Liver (tissue), 3 donors: ENCODE measurements at regions not wholly inside any gene's neighbourhood (a gene's known extent, or its start where the extent isn't known, plus 50 kb on each side); places are given as distances from the start of the nearest gene placed in this dataset.

Experiments
- SP1 ChIP-seq: IDR thresholded peaks from 2 replicates; pipeline ENCODE4 v1.6.1; 2018; ENCODE audit warnings: antibody characterized with exemption, mild to moderate bottlenecking
- TAF1 ChIP-seq: conservative IDR thresholded peaks from 2 replicates; pipeline ENCODE4 v1.6.1; 2016; ENCODE audit warnings: antibody characterized with exemption, mild to moderate bottlenecking
- TF ChIP-seq, protein P1 (sequence below): fragments of 150-350 bp; IDR thresholded peaks from 2 replicates; pipeline ENCODE4 v1.5.1; 2017; ENCODE audit warnings: improper control_type of control experiment, low read depth, low read length; ENCODE audit not compliant: missing input control
- TF ChIP-seq, protein P2 (sequence below): IDR thresholded peaks from 2 replicates; pipeline ENCODE4 v1.6.1; 2016; ENCODE audit warnings: antibody characterized with exemption, mild to moderate bottlenecking
- TF ChIP-seq, protein P3 (sequence below): IDR thresholded peaks from 2 replicates; pipeline ENCODE4 v1.6.1; 2016; ENCODE audit warnings: antibody characterized with exemption
- TF ChIP-seq, protein P4 (sequence below): IDR thresholded peaks from 2 replicates; pipeline ENCODE4 v1.6.1; 2016; ENCODE audit warnings: antibody characterized with exemption
- donor health status: healthy.
- donor health status: healthy.

DNA sequence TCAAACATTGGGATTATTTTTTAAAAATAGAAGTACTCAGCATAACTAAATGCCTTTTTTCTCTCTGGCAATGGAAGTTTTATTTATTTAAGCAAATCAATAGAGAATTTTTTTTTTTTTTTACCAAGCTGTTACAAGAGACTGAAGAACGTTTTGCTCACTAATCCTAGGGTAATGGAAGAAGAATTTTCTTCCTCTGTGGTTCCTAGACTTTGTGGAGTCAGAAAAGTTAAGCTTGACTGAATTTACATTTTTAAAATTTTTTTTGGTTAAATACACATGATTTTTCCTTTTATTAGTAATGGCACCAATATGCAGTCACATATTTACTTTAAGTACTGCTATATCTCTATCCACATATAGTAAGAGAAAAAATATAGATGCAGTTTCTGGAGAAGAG lies 189.8 kb downstream of the PCSK1 start:
- TF ChIP-seq, protein P1, sequence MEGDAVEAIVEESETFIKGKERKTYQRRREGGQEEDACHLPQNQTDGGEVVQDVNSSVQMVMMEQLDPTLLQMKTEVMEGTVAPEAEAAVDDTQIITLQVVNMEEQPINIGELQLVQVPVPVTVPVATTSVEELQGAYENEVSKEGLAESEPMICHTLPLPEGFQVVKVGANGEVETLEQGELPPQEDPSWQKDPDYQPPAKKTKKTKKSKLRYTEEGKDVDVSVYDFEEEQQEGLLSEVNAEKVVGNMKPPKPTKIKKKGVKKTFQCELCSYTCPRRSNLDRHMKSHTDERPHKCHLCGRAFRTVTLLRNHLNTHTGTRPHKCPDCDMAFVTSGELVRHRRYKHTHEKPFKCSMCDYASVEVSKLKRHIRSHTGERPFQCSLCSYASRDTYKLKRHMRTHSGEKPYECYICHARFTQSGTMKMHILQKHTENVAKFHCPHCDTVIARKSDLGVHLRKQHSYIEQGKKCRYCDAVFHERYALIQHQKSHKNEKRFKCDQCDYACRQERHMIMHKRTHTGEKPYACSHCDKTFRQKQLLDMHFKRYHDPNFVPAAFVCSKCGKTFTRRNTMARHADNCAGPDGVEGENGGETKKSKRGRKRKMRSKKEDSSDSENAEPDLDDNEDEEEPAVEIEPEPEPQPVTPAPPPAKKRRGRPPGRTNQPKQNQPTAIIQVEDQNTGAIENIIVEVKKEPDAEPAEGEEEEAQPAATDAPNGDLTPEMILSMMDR, result no peak
- TF ChIP-seq TAF1 (no peak), SP1 (no peak)
- TF ChIP-seq, protein P2, sequence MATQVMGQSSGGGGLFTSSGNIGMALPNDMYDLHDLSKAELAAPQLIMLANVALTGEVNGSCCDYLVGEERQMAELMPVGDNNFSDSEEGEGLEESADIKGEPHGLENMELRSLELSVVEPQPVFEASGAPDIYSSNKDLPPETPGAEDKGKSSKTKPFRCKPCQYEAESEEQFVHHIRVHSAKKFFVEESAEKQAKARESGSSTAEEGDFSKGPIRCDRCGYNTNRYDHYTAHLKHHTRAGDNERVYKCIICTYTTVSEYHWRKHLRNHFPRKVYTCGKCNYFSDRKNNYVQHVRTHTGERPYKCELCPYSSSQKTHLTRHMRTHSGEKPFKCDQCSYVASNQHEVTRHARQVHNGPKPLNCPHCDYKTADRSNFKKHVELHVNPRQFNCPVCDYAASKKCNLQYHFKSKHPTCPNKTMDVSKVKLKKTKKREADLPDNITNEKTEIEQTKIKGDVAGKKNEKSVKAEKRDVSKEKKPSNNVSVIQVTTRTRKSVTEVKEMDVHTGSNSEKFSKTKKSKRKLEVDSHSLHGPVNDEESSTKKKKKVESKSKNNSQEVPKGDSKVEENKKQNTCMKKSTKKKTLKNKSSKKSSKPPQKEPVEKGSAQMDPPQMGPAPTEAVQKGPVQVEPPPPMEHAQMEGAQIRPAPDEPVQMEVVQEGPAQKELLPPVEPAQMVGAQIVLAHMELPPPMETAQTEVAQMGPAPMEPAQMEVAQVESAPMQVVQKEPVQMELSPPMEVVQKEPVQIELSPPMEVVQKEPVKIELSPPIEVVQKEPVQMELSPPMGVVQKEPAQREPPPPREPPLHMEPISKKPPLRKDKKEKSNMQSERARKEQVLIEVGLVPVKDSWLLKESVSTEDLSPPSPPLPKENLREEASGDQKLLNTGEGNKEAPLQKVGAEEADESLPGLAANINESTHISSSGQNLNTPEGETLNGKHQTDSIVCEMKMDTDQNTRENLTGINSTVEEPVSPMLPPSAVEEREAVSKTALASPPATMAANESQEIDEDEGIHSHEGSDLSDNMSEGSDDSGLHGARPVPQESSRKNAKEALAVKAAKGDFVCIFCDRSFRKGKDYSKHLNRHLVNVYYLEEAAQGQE, result no peak
- TF ChIP-seq, protein P3, sequence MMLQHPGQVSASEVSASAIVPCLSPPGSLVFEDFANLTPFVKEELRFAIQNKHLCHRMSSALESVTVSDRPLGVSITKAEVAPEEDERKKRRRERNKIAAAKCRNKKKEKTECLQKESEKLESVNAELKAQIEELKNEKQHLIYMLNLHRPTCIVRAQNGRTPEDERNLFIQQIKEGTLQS, result no peak
- TF ChIP-seq, protein P4, sequence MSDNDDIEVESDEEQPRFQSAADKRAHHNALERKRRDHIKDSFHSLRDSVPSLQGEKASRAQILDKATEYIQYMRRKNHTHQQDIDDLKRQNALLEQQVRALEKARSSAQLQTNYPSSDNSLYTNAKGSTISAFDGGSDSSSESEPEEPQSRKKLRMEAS, result no peak
